ENCODE measurements at regions not wholly inside any gene's neighbourhood (a gene's known extent, or its start where the extent isn't known, plus 50 kb on each side); places are given as distances from the start of the nearest gene placed in this dataset.
"Not testable (repeated sequence)": the region's sequence is repeated elsewhere in the genome, so short reads cannot be mapped to it uniquely, and the experiment has no call there.

DNA sequence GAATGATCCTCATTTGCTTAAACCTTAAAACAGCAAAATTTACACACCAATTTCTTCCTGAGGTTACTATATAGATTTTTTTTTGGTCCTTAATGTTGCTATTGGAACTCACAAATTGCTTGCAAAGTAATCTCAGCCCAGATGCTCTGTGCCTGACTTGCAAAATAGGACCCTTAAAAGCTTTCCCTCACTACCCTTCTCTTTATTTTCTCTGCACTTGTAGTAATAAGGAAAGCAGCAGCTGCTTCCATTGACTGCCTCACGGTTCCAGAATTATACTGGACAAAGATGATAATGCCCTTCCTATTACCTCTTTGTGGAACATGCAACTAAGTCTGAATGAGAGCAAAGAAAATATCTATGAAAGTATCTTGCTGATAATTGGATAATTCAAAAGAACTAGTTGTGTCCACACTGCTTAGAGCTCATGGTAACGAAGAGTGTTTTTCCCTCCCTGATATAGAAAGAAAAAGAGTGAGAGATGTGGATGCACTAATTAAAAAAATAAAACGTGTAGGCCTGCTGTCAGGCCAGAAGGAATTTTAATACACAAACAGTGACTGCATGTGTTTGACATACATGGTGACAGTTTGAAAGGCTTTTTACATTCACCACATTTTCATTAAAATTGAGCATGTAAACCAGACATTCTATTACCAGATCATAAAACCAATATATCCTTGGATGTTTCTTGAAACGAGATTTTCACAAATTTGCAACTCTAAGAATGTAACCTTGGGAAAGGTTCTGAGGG is 783.1 kb downstream of the GBE1 start:
- DNase-seq (ENCODE audit: low spot score): no peak

GRCh38 chr3:80970292-80970691 is 791.2 kb downstream of the GBE1 start:
- no peak for DNase-seq (ENCODE audit: low spot score)

- no peak for DNase-seq (ENCODE audit: low spot score)
Observed at GRCh38 chr3:80929576-80929975, 831.9 kb downstream of the GBE1 start.

GRCh38 chr3:80914854-80915253 is 846.6 kb downstream of the GBE1 start:
- no peak for DNase-seq (ENCODE audit: low spot score)

- no peak for DNase-seq (ENCODE audit: low spot score)
Observed at GRCh38 chr3:80898211-80898610, 863.2 kb downstream of the GBE1 start.

GRCh38 chr3:80897005-80897404 is 864.4 kb downstream of the GBE1 start:
- DNase-seq (ENCODE audit: low spot score): not testable (repeated sequence)

DNA sequence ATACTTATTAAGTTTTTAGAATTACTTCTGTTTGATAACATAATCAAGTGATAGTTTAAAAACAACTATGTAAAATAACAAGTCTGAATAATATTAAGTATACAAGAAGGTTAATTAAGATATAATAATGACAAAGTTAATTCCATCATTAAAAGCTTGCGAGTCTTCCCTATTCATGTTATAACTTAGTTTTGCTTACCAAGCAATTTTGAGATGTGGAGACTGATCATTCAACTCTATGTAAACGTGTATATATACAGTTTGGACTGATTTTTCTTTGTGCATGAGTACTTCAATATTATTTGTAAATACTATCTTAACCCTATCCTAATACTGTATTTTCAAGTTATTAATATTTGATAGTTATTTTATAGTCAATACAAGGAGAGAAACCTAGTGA is 870.9 kb downstream of the GBE1 start:
- no peak for DNase-seq (ENCODE audit: low spot score)

DNA sequence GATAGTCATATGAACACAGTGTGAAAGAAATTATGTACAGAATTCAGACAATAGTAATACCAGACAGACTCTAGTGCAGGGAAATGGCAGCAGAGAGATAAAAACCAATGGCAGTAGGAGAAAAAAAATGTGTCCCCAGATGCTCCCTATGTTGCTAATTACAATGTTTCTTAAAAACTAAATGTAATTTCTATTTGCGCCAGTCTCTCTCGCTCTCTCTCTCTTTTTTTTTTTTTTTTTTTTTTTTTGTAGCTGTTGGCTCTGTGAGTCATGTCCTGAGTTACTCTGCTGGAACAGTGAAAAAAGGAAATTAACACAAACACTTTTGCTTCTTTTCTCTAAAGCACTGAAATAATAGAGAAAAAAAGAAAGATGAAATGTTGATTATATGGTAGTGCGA is 871.9 kb downstream of the GBE1 start:
- DNase-seq (ENCODE audit: low spot score): no peak

GRCh38 chr3:80870476-80871041 is 890.9 kb downstream of the GBE1 start:
- no peak for DNase-seq (ENCODE audit: low spot score)

DNA sequence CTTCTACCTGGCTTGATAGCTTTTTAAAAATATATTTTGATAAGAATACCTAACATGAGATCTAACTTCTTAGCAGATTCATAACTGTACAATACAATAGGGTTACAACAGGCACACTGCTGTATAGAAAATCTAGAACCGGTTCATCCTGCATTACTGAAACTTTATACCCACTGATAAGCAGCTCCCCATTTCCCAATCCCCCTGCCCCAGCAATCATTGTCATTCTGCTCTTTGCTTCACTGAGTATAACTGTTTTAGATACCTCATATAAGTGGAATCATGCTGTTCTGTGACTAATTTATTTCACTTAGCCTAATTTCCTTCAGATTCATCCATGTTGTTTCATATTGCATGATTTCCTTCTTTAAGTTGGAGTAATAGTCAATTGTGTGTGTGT is 906.0 kb downstream of the GBE1 start:
- DNase-seq (ENCODE audit: low spot score): no peak

GRCh38 chr3:80836395-80836794 is 925.0 kb downstream of the GBE1 start:
- no peak for DNase-seq (ENCODE audit: low spot score)

- no peak for DNase-seq (ENCODE audit: low spot score)
Observed at GRCh38 chr3:80807577-80807976, 953.9 kb downstream of the GBE1 start.

GRCh38 chr3:80806673-80807072 is 954.8 kb downstream of the GBE1 start:
- DNase-seq (ENCODE audit: low spot score): no peak

- no peak for DNase-seq (ENCODE audit: low spot score)
Observed at GRCh38 chr3:80788914-80789313, 972.5 kb downstream of the GBE1 start.

DNA sequence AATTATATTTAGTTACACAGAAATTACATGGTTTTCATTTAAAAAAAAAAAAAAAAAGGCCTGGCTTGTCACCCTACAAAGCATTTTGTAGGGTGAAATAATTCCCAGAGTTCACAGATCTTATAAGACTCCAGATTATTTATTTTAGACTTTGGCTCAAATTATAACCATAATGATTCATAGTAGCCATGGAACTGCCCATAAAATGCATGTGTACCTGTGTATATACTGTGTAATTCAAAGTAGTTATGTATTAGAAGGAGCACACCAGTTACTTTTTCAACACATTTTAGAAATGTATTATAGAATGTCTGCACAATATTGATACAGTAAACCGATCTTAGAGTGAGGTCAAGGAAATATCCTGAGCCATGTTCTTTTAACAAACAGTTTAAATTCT is 975.6 kb downstream of the GBE1 start:
- DNase-seq (ENCODE audit: low spot score): no peak

DNA sequence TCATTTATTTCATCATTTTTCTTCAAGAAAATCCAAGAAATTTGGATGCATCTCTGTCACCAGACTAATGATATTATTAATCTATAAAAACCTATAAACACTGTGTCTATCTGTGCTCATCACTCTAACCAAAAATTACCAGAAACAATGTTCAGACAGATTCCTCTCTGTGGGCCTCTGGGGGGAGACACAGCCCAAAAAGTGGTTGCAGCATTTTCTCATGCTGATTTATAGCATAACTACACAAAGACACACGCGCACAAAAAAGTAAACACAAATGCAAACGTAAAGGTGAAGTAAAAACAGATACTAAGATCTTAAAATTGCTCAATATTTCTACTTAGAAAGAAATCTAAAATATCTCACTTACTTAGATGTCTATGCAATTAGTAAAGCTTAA is 976.0 kb downstream of the GBE1 start:
- DNase-seq (ENCODE audit: low spot score): no peak

DNA sequence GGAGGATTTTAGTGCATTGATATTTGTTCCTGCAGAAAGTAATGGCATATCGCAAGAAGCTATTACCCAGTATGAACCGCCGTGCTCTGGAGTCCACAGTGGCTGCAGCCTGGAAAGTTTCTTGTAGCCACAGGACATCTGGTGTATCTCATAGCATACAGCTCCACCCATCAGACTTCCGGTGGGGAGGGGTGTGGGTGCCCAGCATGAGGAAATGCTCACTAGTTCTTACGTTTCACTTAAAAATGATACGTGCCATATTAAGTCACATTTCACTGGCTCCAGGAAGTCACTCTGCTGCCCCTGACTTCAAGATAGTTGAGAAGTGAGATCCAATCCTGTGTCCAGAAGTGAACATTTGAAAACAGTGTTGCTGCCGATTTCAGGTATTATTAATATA is 990.4 kb downstream of the GBE1 start:
- no peak for DNase-seq (ENCODE audit: low spot score)

- DNase-seq (ENCODE audit: low spot score): no peak
Observed at GRCh38 chr3:80770106-80771074, 991.1 kb downstream of the GBE1 start.

DNA sequence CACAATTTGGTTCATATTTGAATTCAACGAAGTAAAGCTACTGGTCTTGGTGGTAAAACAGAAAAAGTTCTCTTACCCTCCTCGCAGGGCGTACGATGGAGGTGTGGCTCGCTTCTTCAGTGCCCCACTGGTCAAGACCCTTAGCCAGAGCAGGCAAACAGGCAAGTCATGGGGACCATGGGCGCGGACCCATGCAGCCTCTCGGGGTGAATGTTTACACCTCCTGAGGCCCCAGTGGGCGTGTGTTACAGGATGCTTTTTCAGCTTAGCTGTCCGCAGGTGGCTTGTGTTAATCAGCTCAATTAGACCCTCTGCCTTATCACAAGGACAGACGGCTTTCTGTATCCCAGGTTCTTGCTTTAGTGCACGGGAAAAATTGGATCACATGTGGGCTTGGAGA is 991.8 kb downstream of the GBE1 start:
- DNase-seq (ENCODE audit: low spot score): no peak

- DNase-seq (ENCODE audit: low spot score): no peak
Observed at GRCh38 chr3:80767604-80768003, 993.8 kb downstream of the GBE1 start.

DNA sequence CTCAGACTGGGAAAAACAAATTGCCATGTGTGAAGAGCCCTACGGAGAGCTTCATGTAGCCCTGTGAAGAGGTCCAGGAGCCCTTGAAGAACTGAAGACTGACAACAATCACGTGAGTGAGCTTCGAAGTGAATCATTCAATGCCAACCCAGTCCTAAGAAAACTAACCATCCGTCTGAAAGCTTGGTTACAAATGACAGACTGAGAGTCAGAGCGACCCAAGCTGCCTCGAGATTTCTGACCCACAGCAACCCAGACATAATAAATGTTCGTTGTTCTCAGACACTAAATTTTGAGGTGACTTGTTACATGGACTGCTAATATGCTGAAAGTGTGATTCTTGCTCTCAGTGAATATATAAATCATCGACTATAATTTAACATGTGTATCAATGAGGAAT is 987.2 kb upstream of the ROBO1 start:
- DNase-seq (ENCODE audit: low spot score): no peak

- DNase-seq (ENCODE audit: low spot score): no peak
Observed at GRCh38 chr3:80753021-80753420, 985.2 kb upstream of the ROBO1 start.

- DNase-seq (ENCODE audit: low spot score): no peak
Observed at GRCh38 chr3:80750637-80751036, 982.8 kb upstream of the ROBO1 start.
